H1 (cell line): ENCODE measurements at regions not wholly inside any gene's neighbourhood (a gene's known extent, or its start where the extent isn't known, plus 50 kb on each side); places are given as distances from the start of the nearest gene placed in this dataset.

Source experiments
- ASH2L ChIP-seq: fragments of 200-600, 300-600 bp; sonication (generic); IDR thresholded peaks from one replicate; pipeline ENCODE4 v1.7.1; 2017; ENCODE audit warnings: low read length
- CHD1 ChIP-seq: IDR thresholded peaks from 2 replicates; pipeline ENCODE4 v1.6.1; 2012; ENCODE audit warnings: low read depth, low read length, improper control_type of control experiment
- PHF8 ChIP-seq: fragments of 200-600 bp; sonication (generic); conservative IDR thresholded peaks from 2 replicates; pipeline ENCODE4 v1.7.1; 2012; ENCODE audit warnings: low read depth, mild to moderate bottlenecking, inconsistent platforms, low read length, moderate library complexity
- TF ChIP-seq, protein P1 (sequence below): fragments of 300-600 bp; sonication (generic); IDR thresholded peaks from 2 replicates; pipeline ENCODE4 v1.7.1; 2012; ENCODE audit warnings: low read length, moderate library complexity, mild to moderate bottlenecking, inconsistent platforms; ENCODE audit not compliant: insufficient replicate concordance

DNA sequence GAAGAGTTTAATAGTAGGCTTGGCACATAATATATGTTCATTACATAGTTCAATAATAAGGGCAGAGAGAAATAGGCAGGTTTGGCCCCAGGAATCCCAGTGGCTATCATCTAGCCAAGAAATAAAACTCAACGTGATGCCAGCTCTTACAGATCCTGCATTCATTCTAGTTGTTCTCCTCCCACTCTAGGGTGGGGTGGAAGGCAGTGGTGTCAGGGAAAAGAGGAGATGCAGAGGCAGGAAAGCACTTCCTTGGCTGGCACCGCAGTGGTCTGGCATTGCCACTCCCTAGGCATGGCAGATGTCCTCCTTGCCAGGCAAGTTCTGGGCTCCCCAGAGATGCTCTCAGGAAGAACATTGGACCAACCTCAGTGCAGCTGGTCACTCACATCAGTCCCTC lies 383.6 kb downstream of the GRIN2B start (continued):
- TF ChIP-seq, protein P1, sequence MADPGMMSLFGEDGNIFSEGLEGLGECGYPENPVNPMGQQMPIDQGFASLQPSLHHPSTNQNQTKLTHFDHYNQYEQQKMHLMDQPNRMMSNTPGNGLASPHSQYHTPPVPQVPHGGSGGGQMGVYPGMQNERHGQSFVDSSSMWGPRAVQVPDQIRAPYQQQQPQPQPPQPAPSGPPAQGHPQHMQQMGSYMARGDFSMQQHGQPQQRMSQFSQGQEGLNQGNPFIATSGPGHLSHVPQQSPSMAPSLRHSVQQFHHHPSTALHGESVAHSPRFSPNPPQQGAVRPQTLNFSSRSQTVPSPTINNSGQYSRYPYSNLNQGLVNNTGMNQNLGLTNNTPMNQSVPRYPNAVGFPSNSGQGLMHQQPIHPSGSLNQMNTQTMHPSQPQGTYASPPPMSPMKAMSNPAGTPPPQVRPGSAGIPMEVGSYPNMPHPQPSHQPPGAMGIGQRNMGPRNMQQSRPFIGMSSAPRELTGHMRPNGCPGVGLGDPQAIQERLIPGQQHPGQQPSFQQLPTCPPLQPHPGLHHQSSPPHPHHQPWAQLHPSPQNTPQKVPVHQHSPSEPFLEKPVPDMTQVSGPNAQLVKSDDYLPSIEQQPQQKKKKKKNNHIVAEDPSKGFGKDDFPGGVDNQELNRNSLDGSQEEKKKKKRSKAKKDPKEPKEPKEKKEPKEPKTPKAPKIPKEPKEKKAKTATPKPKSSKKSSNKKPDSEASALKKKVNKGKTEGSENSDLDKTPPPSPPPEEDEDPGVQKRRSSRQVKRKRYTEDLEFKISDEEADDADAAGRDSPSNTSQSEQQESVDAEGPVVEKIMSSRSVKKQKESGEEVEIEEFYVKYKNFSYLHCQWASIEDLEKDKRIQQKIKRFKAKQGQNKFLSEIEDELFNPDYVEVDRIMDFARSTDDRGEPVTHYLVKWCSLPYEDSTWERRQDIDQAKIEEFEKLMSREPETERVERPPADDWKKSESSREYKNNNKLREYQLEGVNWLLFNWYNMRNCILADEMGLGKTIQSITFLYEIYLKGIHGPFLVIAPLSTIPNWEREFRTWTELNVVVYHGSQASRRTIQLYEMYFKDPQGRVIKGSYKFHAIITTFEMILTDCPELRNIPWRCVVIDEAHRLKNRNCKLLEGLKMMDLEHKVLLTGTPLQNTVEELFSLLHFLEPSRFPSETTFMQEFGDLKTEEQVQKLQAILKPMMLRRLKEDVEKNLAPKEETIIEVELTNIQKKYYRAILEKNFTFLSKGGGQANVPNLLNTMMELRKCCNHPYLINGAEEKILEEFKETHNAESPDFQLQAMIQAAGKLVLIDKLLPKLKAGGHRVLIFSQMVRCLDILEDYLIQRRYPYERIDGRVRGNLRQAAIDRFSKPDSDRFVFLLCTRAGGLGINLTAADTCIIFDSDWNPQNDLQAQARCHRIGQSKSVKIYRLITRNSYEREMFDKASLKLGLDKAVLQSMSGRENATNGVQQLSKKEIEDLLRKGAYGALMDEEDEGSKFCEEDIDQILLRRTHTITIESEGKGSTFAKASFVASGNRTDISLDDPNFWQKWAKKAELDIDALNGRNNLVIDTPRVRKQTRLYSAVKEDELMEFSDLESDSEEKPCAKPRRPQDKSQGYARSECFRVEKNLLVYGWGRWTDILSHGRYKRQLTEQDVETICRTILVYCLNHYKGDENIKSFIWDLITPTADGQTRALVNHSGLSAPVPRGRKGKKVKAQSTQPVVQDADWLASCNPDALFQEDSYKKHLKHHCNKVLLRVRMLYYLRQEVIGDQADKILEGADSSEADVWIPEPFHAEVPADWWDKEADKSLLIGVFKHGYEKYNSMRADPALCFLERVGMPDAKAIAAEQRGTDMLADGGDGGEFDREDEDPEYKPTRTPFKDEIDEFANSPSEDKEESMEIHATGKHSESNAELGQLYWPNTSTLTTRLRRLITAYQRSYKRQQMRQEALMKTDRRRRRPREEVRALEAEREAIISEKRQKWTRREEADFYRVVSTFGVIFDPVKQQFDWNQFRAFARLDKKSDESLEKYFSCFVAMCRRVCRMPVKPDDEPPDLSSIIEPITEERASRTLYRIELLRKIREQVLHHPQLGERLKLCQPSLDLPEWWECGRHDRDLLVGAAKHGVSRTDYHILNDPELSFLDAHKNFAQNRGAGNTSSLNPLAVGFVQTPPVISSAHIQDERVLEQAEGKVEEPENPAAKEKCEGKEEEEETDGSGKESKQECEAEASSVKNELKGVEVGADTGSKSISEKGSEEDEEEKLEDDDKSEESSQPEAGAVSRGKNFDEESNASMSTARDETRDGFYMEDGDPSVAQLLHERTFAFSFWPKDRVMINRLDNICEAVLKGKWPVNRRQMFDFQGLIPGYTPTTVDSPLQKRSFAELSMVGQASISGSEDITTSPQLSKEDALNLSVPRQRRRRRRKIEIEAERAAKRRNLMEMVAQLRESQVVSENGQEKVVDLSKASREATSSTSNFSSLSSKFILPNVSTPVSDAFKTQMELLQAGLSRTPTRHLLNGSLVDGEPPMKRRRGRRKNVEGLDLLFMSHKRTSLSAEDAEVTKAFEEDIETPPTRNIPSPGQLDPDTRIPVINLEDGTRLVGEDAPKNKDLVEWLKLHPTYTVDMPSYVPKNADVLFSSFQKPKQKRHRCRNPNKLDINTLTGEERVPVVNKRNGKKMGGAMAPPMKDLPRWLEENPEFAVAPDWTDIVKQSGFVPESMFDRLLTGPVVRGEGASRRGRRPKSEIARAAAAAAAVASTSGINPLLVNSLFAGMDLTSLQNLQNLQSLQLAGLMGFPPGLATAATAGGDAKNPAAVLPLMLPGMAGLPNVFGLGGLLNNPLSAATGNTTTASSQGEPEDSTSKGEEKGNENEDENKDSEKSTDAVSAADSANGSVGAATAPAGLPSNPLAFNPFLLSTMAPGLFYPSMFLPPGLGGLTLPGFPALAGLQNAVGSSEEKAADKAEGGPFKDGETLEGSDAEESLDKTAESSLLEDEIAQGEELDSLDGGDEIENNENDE = no peak
- TF ChIP-seq ASH2L = no peak
- no peak for TF ChIP-seq CHD1
- no peak for TF ChIP-seq PHF8
